ENCODE measurements at regions not wholly inside any gene's neighbourhood (a gene's known extent, or its start where the extent isn't known, plus 50 kb on each side); places are given as distances from the start of the nearest gene placed in this dataset.

GRCh38 chr3:159472611-159473010, 516.0 kb upstream of the IL12A start:
- Histone ChIP-seq H3K4me3 (ENCODE audit: low read length) (no peak overlapping the region), H3K9ac (ENCODE audit: extremely low read depth, low read length, poor library complexity, severe bottlenecking) (no peak overlapping the region), H3K27me3 (ENCODE audit: control insufficient read depth, insufficient read depth, low read length, poor library complexity, severe bottlenecking) (no peaks in the 10 kb centered on the region), H3K36me3 (ENCODE audit: control insufficient read depth, insufficient read depth, low read length) (no peaks in the 10 kb centered on the region), H3K4me1 (ENCODE audit: control insufficient read depth, insufficient read depth, low read length) (no peaks in the 10 kb centered on the region), H3K9me3 (ENCODE audit: control insufficient read depth, low read length) (no peaks in the 10 kb centered on the region), H3K27ac (ENCODE audit: low read depth, low read length) (no peak overlapping the region)
- Mint-ChIP-seq H3K27me3 (ENCODE audit: insufficient read depth) (no peaks in the 10 kb centered on the region), H3K9me3 (peaks cover under 1% of the 10 kb centered on the region), H3K4me1 (no peaks in the 10 kb centered on the region), H3K4me3 (no peak overlapping the region), H3K27ac (no peak overlapping the region), H3K36me3 (ENCODE audit: low read depth) (no peaks in the 10 kb centered on the region)
- 74 to 90% methylated on average over 2 to 4 of the region's 4 CpGs for WGBS, 2 experiments (ENCODE audit: insufficient coverage in 1 of 2, insufficient read length in 1 of 2)
- TF ChIP-seq CTCF (conservative IDR thresholded peaks at IDR 0.05), result no peak
- no peak for DNase-seq

- Histone ChIP-seq H3K36me3 (ENCODE audit: control insufficient read depth, insufficient read depth, low read length) (no peaks in the 10 kb centered on the region), H3K4me1 (ENCODE audit: control insufficient read depth, insufficient read depth, low read length) (no peaks in the 10 kb centered on the region), H3K9me3 (ENCODE audit: control insufficient read depth, low read length) (no peaks in the 10 kb centered on the region), H3K27me3 (ENCODE audit: control insufficient read depth, insufficient read depth, low read length, poor library complexity, severe bottlenecking) (no peaks in the 10 kb centered on the region), H3K9ac (ENCODE audit: extremely low read depth, low read length, poor library complexity, severe bottlenecking) (no peak overlapping the region), H3K4me3 (ENCODE audit: low read length) (no peak overlapping the region), H3K27ac (ENCODE audit: low read depth, low read length) (no peak overlapping the region)
- Mint-ChIP-seq H3K27ac (no peak overlapping the region), H3K36me3 (ENCODE audit: low read depth) (no peaks in the 10 kb centered on the region), H3K9me3 (peaks cover 2% of the 10 kb centered on the region), H3K4me1 (no peaks in the 10 kb centered on the region), H3K27me3 (ENCODE audit: insufficient read depth) (no peaks in the 10 kb centered on the region), H3K4me3 (no peak overlapping the region)
- no peak for TF ChIP-seq CTCF (conservative IDR thresholded peaks at IDR 0.05)
- WGBS, 2 experiments (ENCODE audit: insufficient coverage in 1 of 2, insufficient read length in 1 of 2), result 97 to 100% methylated on average over 1 of the region's 1 CpG
- DNase-seq, result no peak
Measured at GRCh38 chr3:159473206-159473605, 515.4 kb upstream of the IL12A start.

- H3K4me3 ChIP-seq (ENCODE audit: low read length), result no peak overlapping the region
- peaks cover 12% of the 10 kb centered on the region for H3K4me1 Mint-ChIP-seq
- no peaks in the 10 kb centered on the region for H3K36me3 ChIP-seq (ENCODE audit: control insufficient read depth, insufficient read depth, low read length)
- no peaks in the 10 kb centered on the region for H3K27me3 ChIP-seq (ENCODE audit: control insufficient read depth, insufficient read depth, low read length, poor library complexity, severe bottlenecking)
- DNase-seq, result no peak
- no peak overlapping the region for H3K4me3 Mint-ChIP-seq
- H3K27ac ChIP-seq (ENCODE audit: low read depth, low read length), result no peak overlapping the region
- no peak overlapping the region for H3K9ac ChIP-seq (ENCODE audit: extremely low read depth, low read length, poor library complexity, severe bottlenecking)
- H3K9me3 Mint-ChIP-seq, result peaks cover 2% of the 10 kb centered on the region
- H3K4me1 ChIP-seq (ENCODE audit: control insufficient read depth, insufficient read depth, low read length), result no peaks in the 10 kb centered on the region
- TF ChIP-seq CTCF (conservative IDR thresholded peaks at IDR 0.05), result no peak
- H3K36me3 Mint-ChIP-seq (ENCODE audit: low read depth), result no peaks in the 10 kb centered on the region
- no peaks in the 10 kb centered on the region for H3K27me3 Mint-ChIP-seq (ENCODE audit: insufficient read depth)
- no peak overlapping the region for H3K27ac Mint-ChIP-seq
- no peaks in the 10 kb centered on the region for H3K9me3 ChIP-seq (ENCODE audit: control insufficient read depth, low read length)
Measured at GRCh38 chr3:159480046-159480445, 508.6 kb upstream of the IL12A start.

Measured in endodermal cell (in vitro differentiated cells).